Peyer's patch (tissue), 4 donors: ENCODE measurements at regions not wholly inside any gene's neighbourhood (a gene's known extent, or its start where the extent isn't known, plus 50 kb on each side); places are given as distances from the start of the nearest gene placed in this dataset.

Experiments used
- POLR2A ChIP-seq, 2 donors: fragments of 450-650 bp; IDR thresholded peaks; one replicate each; pipeline ENCODE4 v1.5.1; 2017; ENCODE audit warnings: antibody characterized with exemption in 2 of 2, mild to moderate bottlenecking in 2 of 2, moderate library complexity in 2 of 2
- TF ChIP-seq, protein P1 (sequence below), 6 experiments: fragments of 450-650 bp in 4 of 6; fragments of 200-600 bp in 2 of 6; sonication (generic) in 1 of 6; IDR thresholded peaks; one replicate each; pipeline ENCODE4 v1.5.1; 2017 to 2019; ENCODE audit warnings: antibody characterized with exemption in 6 of 6, mild to moderate bottlenecking in 3 of 6, moderate library complexity in 1 of 6

DNA sequence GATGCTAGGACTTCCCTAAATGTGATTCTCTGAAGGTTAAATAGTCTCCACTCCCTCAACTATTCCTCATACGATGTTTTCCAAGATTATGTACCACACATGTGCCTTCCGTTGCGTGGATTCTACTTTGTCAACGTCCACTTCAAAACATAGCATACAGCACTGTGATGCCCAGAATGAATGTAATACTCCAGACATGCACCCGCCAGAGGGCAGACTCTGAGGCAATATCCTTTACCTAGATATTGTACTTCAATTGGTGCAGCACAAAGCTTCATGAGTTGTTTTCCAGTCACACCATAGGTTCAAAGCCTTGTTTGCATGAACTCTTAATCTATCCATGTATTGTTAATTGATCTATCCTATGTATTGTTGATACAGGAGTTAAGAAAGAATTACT lies 201.0 kb upstream of the NABP1 start:
- no peak for TF ChIP-seq POLR2A (IDR thresholded peaks at IDR 0.05)
- TF ChIP-seq, protein P1, sequence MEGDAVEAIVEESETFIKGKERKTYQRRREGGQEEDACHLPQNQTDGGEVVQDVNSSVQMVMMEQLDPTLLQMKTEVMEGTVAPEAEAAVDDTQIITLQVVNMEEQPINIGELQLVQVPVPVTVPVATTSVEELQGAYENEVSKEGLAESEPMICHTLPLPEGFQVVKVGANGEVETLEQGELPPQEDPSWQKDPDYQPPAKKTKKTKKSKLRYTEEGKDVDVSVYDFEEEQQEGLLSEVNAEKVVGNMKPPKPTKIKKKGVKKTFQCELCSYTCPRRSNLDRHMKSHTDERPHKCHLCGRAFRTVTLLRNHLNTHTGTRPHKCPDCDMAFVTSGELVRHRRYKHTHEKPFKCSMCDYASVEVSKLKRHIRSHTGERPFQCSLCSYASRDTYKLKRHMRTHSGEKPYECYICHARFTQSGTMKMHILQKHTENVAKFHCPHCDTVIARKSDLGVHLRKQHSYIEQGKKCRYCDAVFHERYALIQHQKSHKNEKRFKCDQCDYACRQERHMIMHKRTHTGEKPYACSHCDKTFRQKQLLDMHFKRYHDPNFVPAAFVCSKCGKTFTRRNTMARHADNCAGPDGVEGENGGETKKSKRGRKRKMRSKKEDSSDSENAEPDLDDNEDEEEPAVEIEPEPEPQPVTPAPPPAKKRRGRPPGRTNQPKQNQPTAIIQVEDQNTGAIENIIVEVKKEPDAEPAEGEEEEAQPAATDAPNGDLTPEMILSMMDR (IDR thresholded peaks at IDR 0.05) = no peak
